Kidney capillary endothelial cell (primary cell): ENCODE measurements at regions not wholly inside any gene's neighbourhood (a gene's known extent, or its start where the extent isn't known, plus 50 kb on each side); places are given as distances from the start of the nearest gene placed in this dataset.

ENCODE experiments used
- DNase-seq: peaks from one replicate; pipeline ENCODE4 v3.0.0-alpha.2; 2018; ENCODE audit warnings: low spot score

DNA sequence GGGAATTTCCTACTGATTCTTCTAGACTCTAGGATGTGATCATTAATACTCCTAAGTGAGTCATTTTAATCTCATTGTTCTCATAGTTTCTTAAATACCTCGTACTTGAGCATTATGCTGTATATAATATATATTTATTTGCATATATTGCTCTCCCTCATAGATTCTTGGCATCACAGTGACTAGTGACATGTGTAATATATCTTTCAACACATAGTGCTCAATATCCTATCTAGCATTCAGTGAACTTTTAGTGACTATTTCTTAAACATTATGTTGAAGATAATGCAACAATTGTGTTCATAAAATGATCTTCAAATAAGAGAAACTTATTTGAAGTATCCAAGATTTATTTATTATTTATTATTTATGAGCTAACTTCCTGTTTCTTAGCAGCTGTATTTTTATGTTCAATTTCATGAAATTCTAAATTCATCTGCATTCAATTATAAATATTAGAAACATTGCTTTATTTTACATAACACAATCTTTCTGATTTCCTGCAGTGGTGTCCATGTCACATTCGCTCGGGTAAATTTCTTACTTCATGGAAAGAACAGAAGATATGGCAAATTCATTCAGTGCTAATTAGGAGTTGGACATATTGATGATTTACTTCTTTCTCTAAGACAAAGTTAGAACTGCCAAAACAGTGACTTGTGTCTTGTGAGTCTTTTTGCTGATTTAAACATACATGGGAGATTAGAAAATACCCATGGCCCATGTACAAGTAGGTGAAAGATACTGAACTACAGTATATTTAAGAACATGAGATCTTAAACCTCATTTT lies 1095.5 kb upstream of the IGFBP7 start:
- no peak for DNase-seq

DNA sequence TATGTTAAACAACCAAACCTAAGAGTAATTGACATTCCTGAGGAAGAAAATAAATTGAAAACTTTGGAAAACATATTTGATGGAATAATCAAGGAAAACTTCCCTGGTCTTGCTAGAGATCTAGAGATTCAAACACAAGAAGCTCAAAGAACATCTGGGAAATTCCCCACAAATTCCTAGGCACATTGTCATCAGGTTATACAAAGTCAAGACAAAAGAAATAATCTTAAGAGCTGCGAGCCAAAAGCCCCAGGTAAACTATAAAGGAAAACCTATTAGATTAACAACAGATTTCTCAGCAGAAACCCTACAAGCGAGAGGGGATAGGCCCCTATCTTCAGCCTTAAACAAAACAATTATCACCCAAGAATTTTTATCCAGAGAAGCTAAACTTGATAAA lies 1082.0 kb upstream of the IGFBP7 start:
- DNase-seq, result no peak

DNA sequence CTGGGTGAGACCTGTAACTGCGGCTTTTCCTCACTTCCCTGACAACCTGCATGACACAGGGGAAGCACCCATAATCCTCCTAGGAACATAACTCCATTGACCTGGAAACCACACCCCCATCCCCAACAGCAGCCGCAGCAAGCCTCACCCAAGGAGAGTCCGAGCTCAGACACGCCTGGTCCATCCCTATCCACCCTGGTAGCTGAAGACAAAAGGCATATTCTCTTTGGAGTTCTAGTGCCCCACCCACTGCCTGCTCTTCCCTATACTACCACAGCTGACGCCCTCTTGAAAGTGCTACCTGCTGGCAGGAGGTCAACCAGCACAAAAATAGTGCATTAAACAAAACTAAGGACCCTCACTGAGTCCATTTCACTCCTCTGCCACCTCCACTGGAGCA lies 1080.9 kb upstream of the IGFBP7 start:
- DNase-seq, result no peak

DNA sequence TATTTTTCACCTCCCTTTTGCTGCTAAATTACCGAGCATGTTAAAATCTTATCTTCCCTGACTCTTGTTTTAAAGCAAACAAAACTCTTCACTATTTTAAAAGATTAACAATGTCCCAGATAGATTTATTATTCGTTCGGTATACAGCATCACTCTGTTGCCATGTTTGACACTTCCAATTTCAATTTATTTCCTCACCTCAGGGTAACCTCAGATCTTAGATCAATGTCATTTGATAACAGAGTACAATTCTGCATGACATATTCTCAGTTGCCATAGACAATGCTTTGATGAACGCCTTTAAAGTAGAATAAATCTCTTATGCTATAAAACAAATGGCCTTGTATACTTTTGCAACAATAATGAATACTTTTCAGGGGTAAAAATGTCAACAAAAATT lies 1078.1 kb upstream of the IGFBP7 start:
- no peak for DNase-seq

DNA sequence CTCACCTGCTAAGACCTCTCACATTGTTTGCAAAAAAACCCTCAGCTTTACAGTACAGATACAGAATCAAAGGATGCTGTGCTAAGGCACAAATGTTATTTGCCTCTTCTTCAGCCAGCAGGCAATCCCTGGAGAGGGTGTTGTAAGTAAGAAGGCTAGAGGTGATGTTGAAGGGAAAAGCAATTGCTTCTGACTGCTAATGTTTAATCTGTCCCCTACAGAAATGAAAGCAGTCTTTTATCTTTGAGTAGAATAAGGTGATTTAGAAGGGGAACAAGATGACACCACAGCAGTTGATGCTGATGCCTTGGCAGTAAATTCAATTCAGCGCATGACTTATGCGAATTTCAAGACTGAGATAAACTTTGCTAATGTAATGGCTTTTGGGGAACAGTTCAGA lies 1064.8 kb upstream of the IGFBP7 start:
- DNase-seq, result no peak

DNA sequence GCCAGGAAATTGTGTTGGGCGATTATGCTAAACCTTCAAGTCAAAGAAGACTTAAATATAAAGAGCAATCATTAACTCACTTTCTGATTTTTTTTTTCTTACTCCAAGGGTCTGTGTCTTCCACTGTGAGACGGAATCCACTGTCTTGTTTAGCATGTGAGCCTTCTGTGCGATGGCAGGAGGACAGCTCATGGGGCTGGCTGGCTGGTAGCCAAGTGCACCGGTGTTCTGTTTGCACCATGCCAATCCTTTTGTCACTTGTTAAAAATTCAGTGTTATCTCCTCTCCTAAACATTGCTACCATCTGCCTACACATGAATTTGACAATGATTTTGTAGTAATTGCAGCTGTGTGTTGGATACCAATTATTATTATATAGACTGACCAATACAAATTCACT lies 1056.3 kb upstream of the IGFBP7 start:
- DNase-seq, result no peak

DNA sequence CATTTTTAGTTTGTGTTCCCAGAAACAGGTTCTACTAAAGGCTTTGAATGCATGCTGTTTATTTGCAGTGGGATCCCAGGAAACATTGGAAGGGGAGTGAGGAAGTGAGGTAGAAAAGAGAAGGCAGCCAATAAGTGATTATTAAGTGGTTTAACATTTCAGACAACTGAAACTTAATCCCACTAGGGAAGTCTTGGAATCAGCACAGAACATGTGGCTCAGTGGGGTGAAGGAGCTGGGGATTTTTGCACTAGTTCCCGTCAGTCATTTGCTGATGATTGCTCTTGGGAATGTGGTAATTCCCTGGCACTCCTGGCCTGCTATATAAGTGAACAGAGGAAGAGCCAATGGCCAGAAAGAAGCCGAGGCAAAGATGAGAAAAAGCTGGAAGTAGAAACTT lies 1053.0 kb upstream of the IGFBP7 start:
- no peak for DNase-seq

DNA sequence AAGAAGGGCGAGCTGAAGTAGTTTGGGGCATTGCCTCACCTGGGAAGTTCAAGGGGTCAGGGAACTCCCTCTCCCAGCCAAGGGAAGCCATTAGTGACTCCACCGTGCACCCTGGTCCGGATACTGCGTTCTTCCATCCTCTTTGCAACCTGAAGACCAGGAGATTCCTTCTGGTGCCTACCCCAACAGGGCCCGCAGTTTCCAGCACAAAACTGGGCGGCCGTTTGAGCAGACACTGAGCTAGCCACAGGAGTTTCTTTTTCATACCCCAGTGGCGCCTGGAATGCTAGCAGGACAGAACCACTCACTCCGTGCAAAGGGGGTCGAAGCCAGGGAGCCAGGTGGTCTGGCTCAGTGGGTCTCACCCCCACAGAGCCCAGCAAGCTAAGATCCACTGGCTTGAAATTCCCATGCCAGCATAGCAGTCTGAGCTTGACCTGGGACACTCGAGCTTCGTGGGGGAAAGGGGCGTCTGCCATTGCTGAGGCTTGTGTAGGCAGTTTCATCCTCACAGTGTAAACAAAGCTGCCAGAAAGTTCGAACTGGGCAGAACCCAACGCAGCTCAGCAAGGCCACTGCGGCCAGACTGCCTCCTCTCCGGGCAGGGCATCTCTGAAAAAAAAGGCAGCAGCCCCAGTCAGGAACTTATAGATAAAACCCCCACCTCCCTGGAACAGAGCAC lies 1039.4 kb upstream of the IGFBP7 start:
- DNase-seq, result no peak

DNA sequence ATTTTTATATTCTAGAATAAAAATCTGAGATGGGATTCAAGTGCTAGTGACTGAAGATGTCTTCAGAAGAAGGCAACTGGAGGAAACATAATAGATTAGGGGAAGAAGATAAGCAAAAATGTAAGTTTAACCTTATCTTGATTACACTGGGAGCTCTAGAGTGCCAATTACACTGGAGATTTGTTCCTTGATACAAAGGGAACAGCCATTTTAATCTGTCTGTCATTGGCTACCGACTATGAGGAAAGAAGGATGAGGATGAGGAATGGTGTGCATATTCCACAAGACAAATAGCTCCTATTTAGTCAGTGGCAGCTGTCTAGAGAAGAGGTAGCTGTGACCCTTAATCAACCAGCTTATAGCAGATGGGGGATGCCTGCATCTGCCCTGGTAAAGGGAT lies 1034.5 kb upstream of the IGFBP7 start:
- no peak for DNase-seq

DNA sequence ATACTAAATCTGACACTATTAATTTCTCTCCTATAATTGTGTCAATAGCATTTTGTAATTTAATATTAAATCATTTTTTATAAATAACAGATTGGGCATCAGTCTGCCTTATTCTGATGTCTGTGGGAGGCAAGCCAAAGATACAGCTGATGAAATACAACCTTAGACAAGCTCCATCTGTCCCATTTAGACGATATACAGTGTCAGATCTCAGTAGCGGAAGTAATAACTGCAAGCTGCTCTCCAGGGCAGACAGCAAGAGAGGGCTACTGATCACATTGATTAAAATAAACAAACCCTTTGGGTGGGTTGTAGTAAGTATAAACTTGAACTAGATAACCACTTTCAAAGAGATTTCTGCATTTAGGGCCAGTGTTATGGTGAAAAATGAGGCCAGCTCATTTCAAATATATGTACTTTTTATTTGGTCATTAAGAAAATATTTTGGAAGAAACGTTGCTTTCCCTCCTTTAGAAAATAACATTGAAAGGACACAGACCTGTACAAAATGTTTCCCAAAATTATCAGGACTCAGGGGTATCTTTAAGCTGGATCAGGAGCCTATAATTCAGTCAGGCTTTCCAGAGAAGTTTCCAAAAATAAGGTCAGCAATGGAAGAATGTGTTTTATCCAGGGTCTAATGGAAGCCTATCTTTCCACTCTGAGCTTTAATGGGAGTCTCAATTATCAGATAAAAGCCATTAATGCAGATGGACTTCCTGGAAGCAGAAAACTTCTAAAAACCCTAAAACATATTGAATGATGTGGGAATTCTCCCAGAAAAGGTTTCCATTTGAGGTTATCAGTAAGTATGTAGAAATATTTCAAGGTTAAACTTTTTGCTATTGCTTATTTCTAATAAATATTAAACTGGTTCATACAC lies 1028.8 kb upstream of the IGFBP7 start:
- DNase-seq, result no peak

DNA sequence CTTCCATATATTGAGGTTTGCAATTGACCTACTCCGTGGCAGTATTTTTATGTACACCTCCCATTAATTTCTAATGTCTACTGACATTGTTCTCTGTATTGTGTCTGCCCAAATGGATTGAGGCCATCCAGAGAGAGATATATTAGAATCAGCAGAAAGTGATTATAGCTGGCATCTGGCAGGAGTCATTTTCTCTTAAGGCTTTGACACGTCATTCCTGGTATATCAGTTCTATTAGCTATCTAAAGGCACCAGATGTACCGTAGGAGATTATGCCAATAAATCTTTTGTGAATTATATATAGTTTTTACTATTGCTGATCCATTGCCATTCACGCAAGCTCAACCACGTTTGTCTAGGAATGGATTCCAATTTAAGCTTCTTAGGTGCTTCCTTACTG lies 1026.4 kb upstream of the IGFBP7 start:
- DNase-seq, result no peak

DNA sequence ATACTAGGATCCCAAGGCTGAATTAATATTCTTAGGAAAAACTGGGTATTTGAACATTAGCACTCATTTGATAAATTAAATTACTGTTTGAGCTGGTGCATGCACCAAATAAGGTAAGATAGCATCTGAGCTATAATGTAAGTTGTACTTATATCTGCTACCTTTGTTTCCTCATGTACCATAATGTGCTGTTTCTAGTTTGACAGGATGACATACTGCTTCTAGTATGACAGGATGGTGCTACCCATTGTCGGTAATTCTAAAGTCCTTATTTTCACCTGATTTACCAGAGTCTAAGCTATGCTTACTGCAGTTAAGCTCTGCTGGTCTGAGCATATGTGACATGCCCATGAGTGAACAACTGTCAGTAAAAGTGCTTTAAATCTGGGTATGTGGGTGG lies 1017.5 kb upstream of the IGFBP7 start:
- DNase-seq, result no peak

DNA sequence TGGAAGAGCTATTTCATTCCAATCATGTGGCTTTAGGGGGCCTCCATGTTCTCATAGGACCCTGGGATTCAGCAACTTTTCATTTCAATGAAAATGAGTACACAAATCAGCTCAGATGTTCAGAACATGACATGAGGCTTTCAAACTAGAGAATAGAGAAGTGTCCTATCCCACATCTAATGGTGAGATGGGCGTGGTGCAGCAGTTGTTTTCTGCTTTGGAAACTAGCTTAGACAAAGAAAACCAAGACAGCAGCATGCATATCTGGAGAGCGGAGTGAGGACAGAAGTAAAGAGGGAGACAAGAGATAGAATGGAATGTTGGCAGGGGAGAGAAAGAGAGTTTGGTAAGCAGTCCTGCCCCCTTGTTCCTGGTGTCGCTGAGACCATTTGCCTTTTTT lies 1009.1 kb upstream of the IGFBP7 start:
- no peak for DNase-seq

DNA sequence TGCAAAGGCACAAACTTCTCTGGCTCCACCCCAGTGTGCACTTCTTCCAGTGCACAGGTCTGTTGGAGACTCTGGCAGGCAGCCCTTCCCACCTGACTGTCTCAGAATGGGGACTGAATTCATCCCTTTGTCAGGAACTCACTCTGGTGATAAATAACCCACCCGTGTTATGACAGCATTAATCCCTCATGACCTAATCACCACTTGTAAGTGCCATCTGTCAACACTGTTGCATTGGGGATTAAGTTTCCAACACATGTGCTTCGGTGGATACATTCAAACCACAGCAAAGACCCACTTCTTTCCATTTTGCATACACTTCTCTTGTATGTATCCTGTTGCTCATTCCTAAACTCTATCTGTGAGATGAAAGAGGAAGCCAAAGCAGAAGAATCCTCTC lies 1002.9 kb upstream of the IGFBP7 start:
- no peak for DNase-seq

DNA sequence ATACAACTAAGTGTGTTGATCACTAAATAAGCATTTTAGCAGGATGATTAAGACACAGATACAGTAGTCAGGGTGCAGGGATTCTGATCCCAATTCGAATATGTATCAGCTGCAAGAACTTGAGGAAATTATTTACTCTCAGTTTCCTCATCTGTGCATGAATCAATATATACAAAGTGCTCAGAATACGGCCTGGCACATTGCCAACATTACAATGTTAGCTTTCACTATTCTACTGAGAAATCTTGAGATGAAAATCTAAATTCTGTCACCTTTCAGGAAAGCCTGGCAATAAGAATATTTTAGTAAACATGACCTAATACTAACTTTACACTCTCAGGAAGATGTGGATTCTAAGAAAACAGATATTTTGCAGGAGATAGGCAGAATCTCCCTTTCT lies 1001.6 kb upstream of the IGFBP7 start:
- DNase-seq, result no peak

DNA sequence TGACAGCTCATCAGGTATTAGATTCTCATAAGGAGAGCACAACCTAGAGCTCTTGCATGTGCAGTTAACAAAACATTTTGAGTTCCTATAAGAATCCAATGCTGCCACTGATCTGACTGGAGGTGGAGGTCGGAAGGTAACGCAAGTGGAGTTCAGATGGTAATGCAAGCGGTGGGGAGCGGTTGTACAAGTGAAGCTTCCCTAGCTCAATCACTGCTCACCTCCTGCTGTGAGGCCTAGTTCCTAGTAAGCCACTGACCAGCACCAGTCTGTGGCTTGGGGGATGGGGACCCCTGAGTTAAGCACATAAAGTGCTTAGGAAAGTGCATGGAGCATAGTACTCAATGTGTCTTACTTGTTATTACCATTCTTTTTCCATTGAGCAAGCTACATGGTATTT lies 983.2 kb upstream of the IGFBP7 start:
- DNase-seq, result no peak

DNA sequence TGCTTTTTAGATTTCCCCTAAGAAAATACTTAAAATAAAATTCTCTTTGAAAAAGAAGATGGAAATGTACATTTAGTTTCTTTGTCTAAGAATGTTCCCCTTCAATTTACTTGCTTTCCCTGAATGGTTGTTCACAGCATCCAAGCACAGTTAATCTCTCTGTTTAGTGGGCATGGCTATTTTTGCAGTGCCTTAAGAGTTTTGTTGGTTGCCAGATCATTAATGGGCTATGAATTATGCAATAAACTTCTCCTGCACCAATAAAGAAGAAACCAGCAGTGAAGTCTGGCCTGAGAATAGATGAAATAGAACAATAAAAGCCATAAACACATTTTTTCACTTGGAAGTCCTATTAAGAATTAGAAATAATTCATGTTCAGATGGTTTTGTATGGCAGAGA lies 980.4 kb upstream of the IGFBP7 start:
- no peak for DNase-seq

DNA sequence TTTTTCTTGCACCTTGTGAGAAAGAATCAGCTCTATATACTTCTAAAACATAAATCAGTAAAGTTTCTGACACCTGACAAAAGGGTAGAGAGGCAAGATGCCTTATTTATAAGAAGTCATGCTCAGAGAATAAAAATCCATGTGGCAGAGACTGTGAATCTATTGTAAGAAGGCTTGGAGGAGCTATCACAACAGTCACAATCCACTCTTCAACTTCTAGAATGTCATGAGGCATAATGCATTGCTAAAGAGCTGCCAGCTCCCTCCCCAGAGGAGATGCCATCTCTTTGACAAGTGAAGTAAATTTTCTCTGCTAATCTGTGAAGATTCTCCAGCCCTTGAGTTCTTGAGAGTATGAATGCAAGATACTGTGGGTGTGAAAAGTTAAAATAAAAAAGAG lies 971.2 kb upstream of the IGFBP7 start:
- DNase-seq, result no peak

DNA sequence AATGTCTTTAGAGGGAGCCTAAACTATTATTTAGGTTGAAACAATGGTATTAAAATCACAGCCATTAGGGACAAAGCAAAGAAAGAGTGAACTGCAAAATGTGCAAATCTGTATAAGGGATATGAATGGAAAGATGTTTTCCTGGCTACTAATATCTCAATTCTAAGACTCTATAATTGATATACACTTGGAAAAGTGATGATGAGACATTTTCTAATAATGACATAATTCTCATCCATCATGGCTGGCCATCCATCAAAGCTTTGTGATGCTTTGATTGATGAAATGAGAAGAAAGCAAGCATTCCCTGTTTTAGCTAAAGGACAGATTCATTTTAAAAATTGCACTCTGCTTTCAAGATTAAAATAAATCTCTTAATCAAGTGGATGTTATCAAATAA lies 965.5 kb upstream of the IGFBP7 start:
- no peak for DNase-seq

DNA sequence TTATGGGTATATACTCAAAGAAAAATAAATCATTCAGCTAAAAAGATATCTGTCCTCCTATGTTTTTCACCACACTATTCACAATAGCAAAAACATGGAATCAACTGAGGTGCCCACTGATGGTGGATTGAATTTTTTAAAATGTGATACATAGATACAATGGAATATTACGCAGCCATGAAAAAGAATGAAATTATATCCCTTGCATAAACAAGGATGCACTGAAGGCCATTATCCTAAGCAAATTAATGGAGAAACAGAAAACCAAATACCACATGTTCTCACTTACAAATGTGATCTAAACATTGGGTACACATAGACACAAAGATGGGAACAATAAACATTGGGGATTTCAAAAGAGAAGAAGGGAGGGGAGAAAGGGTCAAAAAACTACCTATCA lies 964.2 kb upstream of the IGFBP7 start:
- no peak for DNase-seq

DNA sequence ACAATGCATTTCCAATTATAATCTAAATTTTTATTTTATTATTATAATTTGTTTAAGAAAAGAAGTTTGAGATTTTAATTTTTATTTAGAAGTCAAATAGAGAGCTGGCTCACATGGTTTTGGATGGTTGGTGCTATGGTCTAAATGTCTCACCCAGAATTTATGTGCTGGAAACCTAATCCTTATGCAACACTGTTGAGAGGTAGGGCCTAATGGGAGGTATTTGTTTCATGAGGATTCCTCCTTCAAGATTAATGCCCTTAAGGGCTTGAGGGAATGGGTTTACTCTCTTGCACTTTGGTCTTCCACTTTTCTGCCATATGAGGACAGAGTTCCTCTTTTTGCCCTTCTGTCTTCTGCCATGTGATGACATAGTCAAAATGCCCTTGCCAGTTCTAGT lies 960.5 kb upstream of the IGFBP7 start:
- no peak for DNase-seq

DNA sequence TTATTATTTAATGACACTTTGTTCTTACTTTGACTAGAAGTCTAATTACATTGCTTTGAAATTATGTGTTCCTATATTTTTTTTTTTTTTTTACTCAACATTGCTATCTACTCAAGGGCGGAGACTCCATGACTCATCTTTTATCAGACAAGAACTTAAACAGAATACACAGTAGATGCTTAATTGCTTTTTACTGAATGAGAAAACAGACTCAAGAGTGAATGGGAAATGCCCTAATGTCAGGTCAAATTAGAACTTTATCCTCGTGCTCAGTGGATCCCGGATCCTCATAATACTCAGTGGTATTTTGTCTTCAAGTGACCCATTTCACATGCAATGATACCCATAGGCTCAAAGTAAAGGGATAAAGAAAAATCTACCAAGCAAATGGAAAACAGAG lies 954.5 kb upstream of the IGFBP7 start:
- no peak for DNase-seq
